OCI-LY7 (cell line): ENCODE measurements at regions not wholly inside any gene's neighbourhood (a gene's known extent, or its start where the extent isn't known, plus 50 kb on each side); places are given as distances from the start of the nearest gene placed in this dataset.

Source experiments
- BruUV-seq: library from RNA; stranded (reverse); fragments of 400-500 nt; replicated peaks from 2 replicates; lab custom pipeline; 2021; lab: Mats Ljungman, UMichigan
- CTCF ChIA-PET: fragments of 300-600 bp; sonication (Branson Sonifier 250); formaldehyde crosslinking; loops from one replicate; lab custom pipeline; 2022; ENCODE audit warnings: antibody characterized with exemption; ENCODE audit not compliant: unreplicated experiment; lab: Charles Lee
- POLR2A ChIA-PET: fragments of 300-600 bp; sonication (Branson Sonifier 250); formaldehyde crosslinking; loops from one replicate; lab custom pipeline; 2022; ENCODE audit warnings: antibody characterized with exemption; lab: Charles Lee
- DNase-seq: peaks from one replicate; pipeline ENCODE4 v3.0.0-alpha.2; 2015; ENCODE audit warnings: low spot score
- H2AFZ ChIP-seq: fragments of 200-600 bp; sonication (generic), shearing (Covaris generic); 2 replicates; pipeline ENCODE4 v1.6.1; 2014; ENCODE audit warnings: mild to moderate bottlenecking, antibody characterized with exemption, low read length, moderate library complexity
- H3K27ac ChIP-seq: fragments of 200-600 bp; sonication (generic); 2 replicates; pipeline ENCODE4 v1.5.1; 2014; ENCODE audit warnings: mixed run types, low read depth, mild to moderate bottlenecking, moderate library complexity, low read length, inconsistent platforms; ENCODE audit not compliant: poor library complexity, severe bottlenecking
- H3K36me3 ChIP-seq: fragments of 200-600 bp; sonication (generic); 2 replicates; pipeline ENCODE4 v1.6.1; 2014; ENCODE audit warnings: mild to moderate bottlenecking, antibody characterized with exemption, low read length, moderate library complexity, mixed read lengths; ENCODE audit not compliant: insufficient read depth
- H3K4me1 ChIP-seq: fragments of 200-600 bp; sonication (generic); 2 replicates; pipeline ENCODE4 v1.5.1; 2014; ENCODE audit warnings: mild to moderate bottlenecking, low read length; ENCODE audit not compliant: insufficient read depth, poor library complexity, severe bottlenecking
- H3K4me2 ChIP-seq: fragments of 200-600 bp; sonication (generic); 2 replicates; pipeline ENCODE4 v1.6.1; 2014; ENCODE audit warnings: mild to moderate bottlenecking, low read length
- H3K4me3 ChIP-seq: fragments of 200-600 bp; sonication (generic); 2 replicates; pipeline ENCODE4 v1.5.1; 2014; ENCODE audit warnings: mild to moderate bottlenecking, low read depth, low read length; ENCODE audit not compliant: poor library complexity, severe bottlenecking
- H3K79me2 ChIP-seq: fragments of 200-600 bp; sonication (generic); 2 replicates; pipeline ENCODE4 v1.6.1; 2016; ENCODE audit warnings: low read depth, mild to moderate bottlenecking, low read length, moderate library complexity, mixed read lengths; ENCODE audit not compliant: insufficient read depth
- H3K9me2 ChIP-seq: fragments of 200-600 bp; sonication (generic); 2 replicates; pipeline ENCODE4 v1.6.1; 2016; ENCODE audit warnings: mild to moderate bottlenecking, low read length, mixed read lengths; ENCODE audit not compliant: insufficient read depth
- H3K9me3 ChIP-seq: fragments of 200-600 bp; sonication (generic); 2 replicates; pipeline ENCODE4 v1.6.1; 2014; ENCODE audit warnings: mild to moderate bottlenecking, mixed run types, low read length, mixed read lengths
- H4K20me1 ChIP-seq: fragments of 200-600 bp; sonication (generic); 2 replicates; pipeline ENCODE4 v1.6.1; 2014; ENCODE audit warnings: mild to moderate bottlenecking, antibody characterized with exemption, low read length, moderate library complexity, mixed read lengths; ENCODE audit not compliant: insufficient read depth
- EZH2phosphoT487 ChIP-seq: fragments of 200-600 bp; sonication (generic); IDR thresholded peaks from 2 replicates; pipeline ENCODE4 v1.6.1; 2018; ENCODE audit warnings: low read depth, borderline replicate concordance, mild to moderate bottlenecking, mixed run types, antibody characterized with exemption, low read length, moderate library complexity, mixed read lengths
- intact Hi-C: fragments of 100-400 bp; cut with micrococcal nuclease; formaldehyde crosslinking; loops from one replicate; pipeline ENCODE4 v1.10.0; 2022; ENCODE audit not compliant: unreplicated experiment
- TF ChIP-seq, protein P1 (sequence below): fragments of 200-600 bp; sonication (generic); conservative IDR thresholded peaks from 2 replicates; pipeline ENCODE4 v1.5.1; 2014; ENCODE audit warnings: mild to moderate bottlenecking, antibody characterized with exemption, low read length, moderate library complexity, mixed read lengths

DNA sequence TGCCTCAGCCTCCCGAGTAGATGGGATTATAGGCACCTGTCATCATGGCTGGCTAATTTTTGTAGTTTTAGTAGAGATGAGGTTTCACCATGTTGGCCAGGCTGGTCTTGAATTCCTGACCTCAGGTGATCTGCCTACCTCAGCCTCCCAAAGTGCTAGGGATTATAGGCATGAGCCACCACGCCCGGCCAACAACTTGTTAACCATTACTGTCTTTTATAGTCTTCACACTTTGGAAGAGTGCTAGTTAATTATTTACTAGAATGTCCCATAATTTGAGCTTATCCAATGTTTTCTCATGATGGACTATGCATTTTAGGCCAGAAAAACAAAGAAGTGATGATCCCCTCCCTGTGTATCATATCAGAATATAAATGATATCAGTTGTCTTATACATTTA lies 288.6 kb upstream of the CBLB start:
- intact Hi-C loops, result no loop called here
- no peaks in the 10 kb centered on the region for H4K20me1 ChIP-seq
- H3K4me2 ChIP-seq, result no peak overlapping the region
- H3K27ac ChIP-seq, result no peak overlapping the region
- no peaks in the 10 kb centered on the region for H3K4me1 ChIP-seq
- H3K79me2 ChIP-seq, result no peaks in the 10 kb centered on the region
- no peaks in the 10 kb centered on the region for H3K9me2 ChIP-seq
- no peaks in the 10 kb centered on the region for H3K9me3 ChIP-seq
- no peak overlapping the region for H3K4me3 ChIP-seq
- no TSS peak for BruUV-seq
- TF ChIP-seq, protein P1, sequence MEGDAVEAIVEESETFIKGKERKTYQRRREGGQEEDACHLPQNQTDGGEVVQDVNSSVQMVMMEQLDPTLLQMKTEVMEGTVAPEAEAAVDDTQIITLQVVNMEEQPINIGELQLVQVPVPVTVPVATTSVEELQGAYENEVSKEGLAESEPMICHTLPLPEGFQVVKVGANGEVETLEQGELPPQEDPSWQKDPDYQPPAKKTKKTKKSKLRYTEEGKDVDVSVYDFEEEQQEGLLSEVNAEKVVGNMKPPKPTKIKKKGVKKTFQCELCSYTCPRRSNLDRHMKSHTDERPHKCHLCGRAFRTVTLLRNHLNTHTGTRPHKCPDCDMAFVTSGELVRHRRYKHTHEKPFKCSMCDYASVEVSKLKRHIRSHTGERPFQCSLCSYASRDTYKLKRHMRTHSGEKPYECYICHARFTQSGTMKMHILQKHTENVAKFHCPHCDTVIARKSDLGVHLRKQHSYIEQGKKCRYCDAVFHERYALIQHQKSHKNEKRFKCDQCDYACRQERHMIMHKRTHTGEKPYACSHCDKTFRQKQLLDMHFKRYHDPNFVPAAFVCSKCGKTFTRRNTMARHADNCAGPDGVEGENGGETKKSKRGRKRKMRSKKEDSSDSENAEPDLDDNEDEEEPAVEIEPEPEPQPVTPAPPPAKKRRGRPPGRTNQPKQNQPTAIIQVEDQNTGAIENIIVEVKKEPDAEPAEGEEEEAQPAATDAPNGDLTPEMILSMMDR, result no peak
- TF ChIP-seq EZH2phosphoT487, result no peak
- no peak for DNase-seq
- POLR2A ChIA-PET, result interaction anchor here (0.6 kb wide), 1 partner anchor 264 kb away, joined by 3 read pairs; no protein-coding TSS in a partner anchor
- H3K36me3 ChIP-seq, result no peaks in the 10 kb centered on the region
- H2AFZ ChIP-seq, result no peak overlapping the region
- CTCF ChIA-PET, result no interaction called here

DNA sequence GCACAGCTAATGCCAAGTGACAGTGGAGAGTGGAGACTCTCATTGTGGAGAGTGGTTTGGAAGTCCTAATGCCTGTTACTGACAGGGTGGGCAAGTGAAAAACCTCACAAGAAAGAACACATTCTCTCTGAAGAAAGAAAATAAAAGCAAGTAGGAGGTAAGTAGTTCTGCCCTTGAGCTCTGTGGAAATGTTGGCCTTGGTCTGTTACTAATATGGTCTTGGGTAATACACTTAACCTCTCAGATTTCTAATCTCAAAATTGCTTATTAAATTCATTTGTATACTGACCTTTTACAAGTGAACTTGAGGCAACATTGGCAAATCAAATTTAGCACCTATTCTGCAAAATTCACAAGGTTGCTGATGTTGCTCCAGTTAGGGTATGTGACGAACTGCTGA lies 291.6 kb upstream of the CBLB start:
- Histone ChIP-seq H3K9me3 (no peaks in the 10 kb centered on the region), H3K79me2 (no peaks in the 10 kb centered on the region), H2AFZ (no peak overlapping the region), H3K9me2 (no peaks in the 10 kb centered on the region), H3K27ac (no peak overlapping the region), H4K20me1 (no peaks in the 10 kb centered on the region), H3K4me2 (no peak overlapping the region), H3K4me3 (no peak overlapping the region), H3K4me1 (no peaks in the 10 kb centered on the region), H3K36me3 (no peaks in the 10 kb centered on the region)
- ChIA-PET POLR2A (interaction anchor here (0.5 to 1.3 kb wide), 3 partner anchors 9 to 1990 kb away, joined by 3 read pairs; no protein-coding TSS in a partner anchor), CTCF (no interaction called here)
- no peak for TF ChIP-seq EZH2phosphoT487
- TF ChIP-seq, protein P1, result no peak
- DNase-seq, result no peak
- no TSS peak for BruUV-seq
- intact Hi-C loops, result no loop called here

DNA sequence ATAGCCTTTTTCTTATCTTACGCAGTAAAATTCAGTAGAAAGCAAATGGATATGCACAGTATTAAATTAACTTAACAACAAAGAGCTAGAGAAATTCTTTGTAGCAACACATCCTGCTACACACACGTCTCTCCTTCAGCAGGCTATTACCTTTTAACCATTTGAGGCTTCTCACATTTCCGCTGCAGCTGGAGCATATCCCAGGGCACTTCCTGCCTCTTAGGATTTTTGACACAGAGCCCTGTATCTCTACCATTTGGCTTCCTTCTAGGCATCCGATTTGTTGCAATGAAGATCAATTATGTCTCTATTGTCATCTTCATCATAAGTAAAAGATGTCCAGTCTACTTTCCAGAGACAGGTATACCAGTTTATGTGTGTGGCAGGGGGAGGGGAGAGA lies 292.4 kb upstream of the CBLB start:
- DNase-seq, result no peak
- Histone ChIP-seq H3K9me2 (no peaks in the 10 kb centered on the region), H3K9me3 (no peaks in the 10 kb centered on the region), H3K79me2 (no peaks in the 10 kb centered on the region), H3K27ac (no peak overlapping the region), H3K4me1 (no peaks in the 10 kb centered on the region), H3K4me2 (no peak overlapping the region), H2AFZ (no peak overlapping the region), H3K4me3 (no peak overlapping the region), H4K20me1 (no peaks in the 10 kb centered on the region), H3K36me3 (no peaks in the 10 kb centered on the region)
- CTCF ChIA-PET, result no interaction called here
- POLR2A ChIA-PET, result interaction anchor here (0.5 to 1.3 kb wide), 2 partner anchors 14 to 1991 kb away, joined by 3 read pairs; no protein-coding TSS in a partner anchor
- no TSS peak for BruUV-seq
- intact Hi-C loops, result no loop called here
- TF ChIP-seq, protein P1, result no peak
- TF ChIP-seq EZH2phosphoT487, result no peak
